Endothelial cell of umbilical vein (primary cell): ENCODE measurements at regions not wholly inside any gene's neighbourhood (a gene's known extent, or its start where the extent isn't known, plus 50 kb on each side); places are given as distances from the start of the nearest gene placed in this dataset.

Experiments used
- BruUV-seq: library from RNA; stranded (reverse); fragments of 400-500 nt; replicated peaks from 2 replicates; lab custom pipeline; 2021; lab: Mats Ljungman, UMichigan
- CTCF ChIA-PET: fragments of 300-600, 350-600 bp; sonication (Branson Sonifier 250); formaldehyde crosslinking; loops from one replicate; lab custom pipeline; 2021; ENCODE audit warnings: antibody characterized with exemption, inconsistent platforms; lab: Charles Lee
- POLR2A ChIA-PET: fragments of 300-600, 350-600 bp; sonication (Branson Sonifier 250); formaldehyde crosslinking; loops from one replicate; lab custom pipeline; 2021; ENCODE audit warnings: antibody characterized with exemption, inconsistent platforms; lab: Charles Lee
- DNase-seq: peaks from one replicate; pipeline ENCODE4 v3.0.0-alpha.2; 2011; ENCODE audit warnings: low read depth, low spot score
- FAIRE-seq: peaks from 2 replicates; lab custom pipeline; 2011; peaks lifted over from hg19 to GRCh38; lab: Jason Lieb, UNC
- H2AFZ ChIP-seq: 2 replicates; pipeline ENCODE4 v1.6.0; 2012; ENCODE audit warnings: low read depth, low read length, control low read depth, inconsistent platforms
- H3K27ac ChIP-seq: 2 replicates; pipeline ENCODE4 v1.5.1; 2011; ENCODE audit warnings: low read depth, mild to moderate bottlenecking, control low read depth, low read length, moderate library complexity; ENCODE audit not compliant: insufficient read depth
- H3K27me3 ChIP-seq, 2 experiments: 2 replicates each; pipeline versions ENCODE4 v1.6.0 to v1.6.1; 2011; ENCODE audit warnings: low read length in 2 of 2, mixed read lengths in 1 of 2; ENCODE audit not compliant: control insufficient read depth in 2 of 2, insufficient read depth in 2 of 2
- H3K36me3 ChIP-seq, 2 experiments: 2 replicates in 1 of 2; 3 replicates in 1 of 2; pipeline ENCODE4 v1.5.1; 2011; ENCODE audit warnings: low read length in 2 of 2, mild to moderate bottlenecking in 1 of 2, moderate library complexity in 1 of 2; ENCODE audit not compliant: control insufficient read depth in 2 of 2, insufficient read depth in 2 of 2; ENCODE audit errors: extremely low read depth in 1 of 2
- H3K4me1 ChIP-seq: 3 replicates; pipeline ENCODE4 v1.5.1; 2011; ENCODE audit warnings: mild to moderate bottlenecking, low read length; ENCODE audit not compliant: control insufficient read depth, insufficient read depth; ENCODE audit errors: extremely low read depth
- H3K4me2 ChIP-seq: 2 replicates; pipeline ENCODE4 v1.6.1; 2011; ENCODE audit warnings: low read length, control low read depth, mixed read lengths; ENCODE audit not compliant: insufficient read depth
- H3K4me3 ChIP-seq, 3 experiments: fragments of 200-600 bp in 1 of 3; sonication (generic), shearing (Covaris generic) in 1 of 3; replicated peaks in 1 of 3; 2 replicates each; pipeline ENCODE4 v1.5.1; 2011 to 2016; ENCODE audit warnings: control low read depth in 3 of 3, low read length in 3 of 3, mild to moderate bottlenecking in 2 of 3, inconsistent platforms in 1 of 3, low read depth in 1 of 3, moderate library complexity in 1 of 3; ENCODE audit not compliant: insufficient read depth in 1 of 3
- H3K79me2 ChIP-seq: 2 replicates; pipeline ENCODE4 v1.6.0; 2012; ENCODE audit warnings: low read length, inconsistent platforms; ENCODE audit not compliant: control insufficient read depth, insufficient read depth
- H3K9ac ChIP-seq: replicated peaks from 2 replicates; pipeline ENCODE3; 2011; ENCODE audit warnings: low read length, control low read depth; ENCODE audit not compliant: insufficient read depth; ENCODE audit errors: extremely low read depth
- H3K9me1 ChIP-seq: replicated peaks from 3 replicates; pipeline ENCODE4 v1.6.0; 2011; ENCODE audit warnings: mild to moderate bottlenecking, low read length; ENCODE audit not compliant: control insufficient read depth, insufficient read depth; ENCODE audit errors: extremely low read depth
- H3K9me3 ChIP-seq: replicated peaks from 2 replicates; pipeline ENCODE4 v1.5.1; 2012; ENCODE audit warnings: low read length, inconsistent platforms; ENCODE audit not compliant: control insufficient read depth, insufficient read depth
- H4K20me1 ChIP-seq: replicated peaks from 2 replicates; pipeline ENCODE3; 2011; ENCODE audit warnings: mild to moderate bottlenecking, low read length; ENCODE audit not compliant: control insufficient read depth, insufficient read depth; ENCODE audit errors: extremely low read depth
- CTCF ChIP-seq, 2 donors: IDR thresholded peaks; 1 replicate in 1 of 2; 2 replicates in 1 of 2; pipeline ENCODE4 v1.5.1; 2011; ENCODE audit warnings: low read length in 2 of 2, mild to moderate bottlenecking in 2 of 2, moderate library complexity in 2 of 2, control low read depth in 1 of 2, inconsistent platforms in 1 of 2, low read depth in 1 of 2; ENCODE audit not compliant: insufficient read depth in 1 of 2; ENCODE audit errors: extremely low read depth in 1 of 2
- EZH2 ChIP-seq: IDR thresholded peaks from 2 replicates; pipeline ENCODE4 v1.6.1; 2012; ENCODE audit warnings: borderline replicate concordance, low read depth, mild to moderate bottlenecking, moderate library complexity, low read length, inconsistent platforms; ENCODE audit not compliant: severe bottlenecking
- FOS ChIP-seq: IDR thresholded peaks from 2 replicates; pipeline ENCODE4 v1.6.1; 2011; ENCODE audit warnings: mild to moderate bottlenecking, low read length, moderate library complexity, borderline replicate concordance; ENCODE audit not compliant: insufficient read depth
- GATA2 ChIP-seq: IDR thresholded peaks from 2 replicates; pipeline ENCODE4 v1.7.0; 2011; ENCODE audit warnings: low read depth, mild to moderate bottlenecking, moderate library complexity, mixed read lengths, low read length; ENCODE audit not compliant: insufficient read length, insufficient read depth
- JUN ChIP-seq: IDR thresholded peaks from 2 replicates; pipeline ENCODE4 v1.6.1; 2011; ENCODE audit warnings: borderline replicate concordance, low read depth; ENCODE audit not compliant: insufficient read length, insufficient read depth
- MYC ChIP-seq: IDR thresholded peaks from one replicate; pipeline ENCODE4 v1.6.1; 2011; ENCODE audit warnings: mild to moderate bottlenecking, low read depth, low read length
- POLR2A ChIP-seq: IDR thresholded peaks from 2 replicates; pipeline ENCODE4 v1.6.1; 2012; ENCODE audit warnings: low read depth, mild to moderate bottlenecking, control low read depth, low read length
- POLR2AphosphoS5 ChIP-seq: IDR thresholded peaks from 2 replicates; pipeline ENCODE4 v1.6.1; 2012; ENCODE audit warnings: low read depth, mild to moderate bottlenecking, control low read depth, low read length, moderate library complexity; ENCODE audit not compliant: insufficient read depth
- dilution Hi-C: fragments of 300-500 bp; cut with MboI; formaldehyde crosslinking; loops from one replicate; pipeline ENCODE4 v1.15.0; 2019; ENCODE audit warnings: low sequenced_read_pairs; ENCODE audit not compliant: extremely low pct_ligation_motif_present
- intact Hi-C: fragments of 100-400 bp; cut with micrococcal nuclease; formaldehyde crosslinking; loops from one replicate; pipeline ENCODE4 v1.10.0; 2022
- TF ChIP-seq, protein P1 (sequence below): IDR thresholded peaks from 2 replicates; pipeline ENCODE4 v1.6.1; 2011; ENCODE audit not compliant: insufficient read depth, insufficient read length

- H3K4me2 ChIP-seq: no peak overlapping the region
- no peaks in the 10 kb centered on the region for H3K36me3 ChIP-seq
- no peak overlapping the region for H3K9ac ChIP-seq
- no peaks in the 10 kb centered on the region for H3K79me2 ChIP-seq
- DNase-seq: no peak
- intact Hi-C loops: no loop called here
- no peaks in the 10 kb centered on the region for H3K4me1 ChIP-seq
- dilution Hi-C loops: no loop called here
- H3K27me3 ChIP-seq: peaks cover 2 to 10% of the 10 kb centered on the region in 2 experiments
- H3K9me3 ChIP-seq: no peaks in the 10 kb centered on the region
- no TSS peak for BruUV-seq
- ChIA-PET CTCF (interaction anchor here (0.7 kb wide), 1 partner anchor 60 kb away, joined by 3 read pairs; no protein-coding TSS in a partner anchor), POLR2A (no interaction called here)
- H3K4me3 ChIP-seq: no peak overlapping the region
- TF ChIP-seq POLR2A: no peak
- no peak for TF ChIP-seq MYC
- TF ChIP-seq, protein P1, sequence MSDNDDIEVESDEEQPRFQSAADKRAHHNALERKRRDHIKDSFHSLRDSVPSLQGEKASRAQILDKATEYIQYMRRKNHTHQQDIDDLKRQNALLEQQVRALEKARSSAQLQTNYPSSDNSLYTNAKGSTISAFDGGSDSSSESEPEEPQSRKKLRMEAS: no peak
- no peak for TF ChIP-seq CTCF (IDR thresholded peaks at IDR 0.05; ENCODE audit: extremely low read depth in 1 of 2, insufficient read depth in 1 of 2, low read depth in 1 of 2, low read length in 2 of 2)
- TF ChIP-seq POLR2AphosphoS5: no peak
- no peak for TF ChIP-seq GATA2
- TF ChIP-seq FOS: no peak
- no peak for TF ChIP-seq EZH2
- TF ChIP-seq JUN: no peak
- no peak for FAIRE-seq
- no peaks in the 10 kb centered on the region for H3K9me1 ChIP-seq
- no peak overlapping the region for H3K27ac ChIP-seq
- no peaks in the 10 kb centered on the region for H4K20me1 ChIP-seq
- H2AFZ ChIP-seq: no peak overlapping the region
Observed at GRCh38 chr17:5980941-5981340, 89.2 kb upstream of the WSCD1 start.
